HepG2 (cell line): ENCODE measurements at regions not wholly inside any gene's neighbourhood (a gene's known extent, or its start where the extent isn't known, plus 50 kb on each side); places are given as distances from the start of the nearest gene placed in this dataset.
"Not testable (repeated sequence)": the region's sequence is repeated elsewhere in the genome, so short reads cannot be mapped to it uniquely, and the experiment has no call there.

ENCODE experiments used
- ATAC-seq: fragments of 200-7000 bp; cut with Tn5 transposase; 3 replicates; pipeline ENCODE4 v1.9.1; 2020; ENCODE audit warnings: mild to moderate bottlenecking, moderate library complexity
- BruUV-seq: library from RNA; stranded (reverse); fragments of 400-500 nt; replicated peaks from 2 replicates; lab custom pipeline; 2021; lab: Mats Ljungman, UMichigan
- CTCF ChIA-PET: fragments of 300-600 bp; formaldehyde crosslinking; extraction: SDS; loops from one replicate; lab custom pipeline; 2021; ENCODE audit warnings: low total read pairs, inconsistent platforms, low intra/inter-chr PET ratio; lab: Yijun Ruan, JAX
- POLR2A ChIA-PET: fragments of 350-600 bp; sonication (Branson Sonifier 250); formaldehyde crosslinking; loops from one replicate; lab custom pipeline; 2020; ENCODE audit warnings: antibody characterized with exemption, inconsistent platforms; lab: Yijun Ruan, JAX
- DNase-seq: peaks from one replicate; pipeline ENCODE4 v3.0.0-alpha.2; 2015; ENCODE audit warnings: low spot score
- FAIRE-seq: peaks from 3 replicates; lab custom pipeline; 2011; peaks lifted over from hg19 to GRCh38; lab: Jason Lieb, UNC
- H2AFZ ChIP-seq: one replicate; pipeline ENCODE4 v1.6.1; 2011; ENCODE audit warnings: low read length, inconsistent platforms
- H3K27ac ChIP-seq: fragments of 300-600 bp; 3 replicates; pipeline ENCODE4 v1.8.0; 2011; ENCODE audit warnings: mixed run types, mild to moderate bottlenecking, mixed read lengths, low read length, inconsistent platforms; ENCODE audit not compliant: insufficient read depth; ENCODE audit errors: extremely low read length
- H3K27me3 ChIP-seq, 2 experiments: fragments of 200-600 bp in 1 of 2; 2 replicates in 1 of 2; 3 replicates in 1 of 2; pipeline versions ENCODE4 v1.6.0 to v1.8.0; 2011; ENCODE audit warnings: low read length in 2 of 2, mild to moderate bottlenecking in 2 of 2, moderate library complexity in 2 of 2, inconsistent platforms in 1 of 2; ENCODE audit not compliant: insufficient read depth in 2 of 2, control insufficient read depth in 1 of 2
- H3K36me3 ChIP-seq, 2 experiments: fragments of 200-600 bp in 1 of 2; replicated peaks in 1 of 2; 2 replicates in 1 of 2; 3 replicates in 1 of 2; pipeline versions ENCODE4 v1.5.1 to v1.8.0; 2011; ENCODE audit warnings: low read length in 2 of 2, inconsistent platforms in 1 of 2; ENCODE audit not compliant: insufficient read depth in 2 of 2, control insufficient read depth in 1 of 2
- H3K4me1 ChIP-seq: 2 replicates; pipeline ENCODE4 v1.5.1; 2012; ENCODE audit warnings: low read length, inconsistent platforms; ENCODE audit not compliant: insufficient read depth
- H3K4me2 ChIP-seq: 2 replicates; pipeline ENCODE4 v1.6.0; 2011; ENCODE audit warnings: low read depth, low read length, inconsistent platforms
- H3K4me3 ChIP-seq, 3 experiments: fragments of 200-600 bp in 1 of 3; sonication (generic), shearing (Covaris generic) in 1 of 3; replicated peaks in 1 of 3; 2 replicates each; pipeline ENCODE4 v1.5.1; 2011 to 2016; ENCODE audit warnings: low read length in 3 of 3, inconsistent platforms in 2 of 3, low read depth in 2 of 3, mild to moderate bottlenecking in 2 of 3, control low read depth in 1 of 3, mixed read lengths in 1 of 3; ENCODE audit not compliant: insufficient read depth in 1 of 3
- H3K79me2 ChIP-seq: one replicate; pipeline ENCODE4 v1.6.1; 2011; ENCODE audit warnings: low read length, inconsistent platforms; ENCODE audit not compliant: insufficient read depth
- H3K9ac ChIP-seq: 2 replicates; pipeline ENCODE4 v1.6.0; 2011; ENCODE audit warnings: mild to moderate bottlenecking, low read depth, low read length, inconsistent platforms; ENCODE audit not compliant: insufficient read depth
- H3K9me3 ChIP-seq: 2 replicates; pipeline ENCODE4 v1.5.1; 2012; ENCODE audit warnings: mild to moderate bottlenecking, low read length
- H4K20me1 ChIP-seq: 2 replicates; pipeline ENCODE4 v1.6.0; 2011; ENCODE audit warnings: inconsistent platforms, mild to moderate bottlenecking, low read length, moderate library complexity; ENCODE audit not compliant: insufficient read depth
- CTCF ChIP-seq: sonication (generic); formaldehyde crosslinking; IDR thresholded peaks from 2 replicates; pipeline ENCODE4 v1.5.0; 2020; ENCODE audit warnings: mild to moderate bottlenecking, missing genetic modification reagents, moderate library complexity
- FOSL2 ChIP-seq: sonication (generic); formaldehyde crosslinking; IDR thresholded peaks from 2 replicates; pipeline ENCODE4 v1.4.0; 2020; ENCODE audit warnings: missing genetic modification reagents
- SMC3 ChIP-seq: IDR thresholded peaks from 2 replicates; pipeline ENCODE4 v1.6.1; 2011; ENCODE audit warnings: low read length, improper control_type of control experiment
- STAG1 ChIP-seq: sonication (generic); formaldehyde crosslinking; IDR thresholded peaks from 2 replicates; pipeline ENCODE4 v1.4.0; 2020; ENCODE audit warnings: missing genetic modification reagents
- ZSCAN25 ChIP-seq: sonication (generic); formaldehyde crosslinking; IDR thresholded peaks from 2 replicates; pipeline ENCODE4 v1.8.0; 2022; ENCODE audit warnings: mild to moderate bottlenecking, missing genetic modification reagents
- WGBS: methylation state at CpG from one replicate; pipeline ENCODE4 v1.1.6; 2017; ENCODE audit warnings: low lambda C conversion rate; 5-methylcytosine and 5-hydroxymethylcytosine counted together
- in situ Hi-C: cut with HindIII; loops from 2 replicates; pipeline ENCODE4 v1.10.0; 2017; ENCODE audit warnings: low pct_unique_long_range_greater_than_20kb; ENCODE audit not compliant: extremely low pct_ligation_motif_present
- intact Hi-C: fragments of 100-400 bp; cut with micrococcal nuclease; formaldehyde crosslinking; loops from one replicate; pipeline ENCODE4 v1.10.0; 2022; ENCODE audit not compliant: unreplicated experiment

DNA sequence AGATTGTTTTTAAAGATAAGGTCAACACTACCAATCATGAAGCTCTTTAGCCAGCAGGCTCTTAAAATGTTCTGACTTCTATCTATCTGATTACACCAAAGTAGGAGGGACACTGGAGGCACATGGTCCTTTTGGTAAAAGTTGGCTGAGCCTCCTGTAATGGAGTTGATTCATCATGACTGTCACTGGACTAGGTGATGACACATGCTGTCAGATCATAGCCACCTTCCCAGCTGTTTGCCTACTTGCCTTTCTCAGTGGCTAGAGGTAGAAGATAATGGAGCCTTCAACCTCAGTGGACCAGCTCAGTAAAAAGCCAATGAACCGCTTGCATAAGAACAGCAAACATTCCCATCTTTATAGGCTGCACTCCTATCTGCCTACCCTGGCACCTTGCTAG is 286.7 kb upstream of the TEKT4 start:
- H3K9me3 ChIP-seq, H3K27ac ChIP-seq, H3K36me3 ChIP-seq, FAIRE-seq, DNase-seq, POLR2A ChIA-PET, H3K27me3 ChIP-seq, in situ Hi-C loops, intact Hi-C loops, H3K4me3 ChIP-seq, BruUV-seq, H3K79me2 ChIP-seq, H3K4me2 ChIP-seq, ATAC-seq, H3K9ac ChIP-seq, H4K20me1 ChIP-seq, CTCF ChIA-PET, H2AFZ ChIP-seq: not testable (repeated sequence)
- WGBS = no CpG with 5 or more reads among the region's 1 CpG
- peaks cover 11% of the 10 kb centered on the region for H3K4me1 ChIP-seq
- TF ChIP-seq FOSL2 (CRISPR knock-in tag) = 0 out of 2 replicates have a peak, but pooled peaks have one; percentile 16

GRCh38 chr2:94586032-94586982 is 284.9 kb upstream of the TEKT4 start:
- ATAC-seq, H3K4me3 ChIP-seq, H3K4me2 ChIP-seq, H3K27me3 ChIP-seq, POLR2A ChIA-PET, FAIRE-seq, in situ Hi-C loops, BruUV-seq, H3K9ac ChIP-seq, intact Hi-C loops, H4K20me1 ChIP-seq, H3K79me2 ChIP-seq, H3K9me3 ChIP-seq, H3K27ac ChIP-seq, H2AFZ ChIP-seq, H3K36me3 ChIP-seq: not testable (repeated sequence)
- DNase-seq = peak; percentile 25
- TF ChIP-seq ZSCAN25 (peak; percentile 97), SMC3 (peak; percentile 44; the same call in 1 of the 2 replicates), STAG1 (peak; percentile 83), CTCF (CRISPR knock-in tag) (peak; percentile 76)
- WGBS = 10% methylated on average over 13 of the region's 14 CpGs
- CTCF ChIA-PET = interaction anchor here (0.6 kb wide), 1 partner anchor 333 kb away, joined by 4 read pairs; no protein-coding TSS in a partner anchor
- H3K4me1 ChIP-seq = peaks cover 11% of the 10 kb centered on the region

DNA sequence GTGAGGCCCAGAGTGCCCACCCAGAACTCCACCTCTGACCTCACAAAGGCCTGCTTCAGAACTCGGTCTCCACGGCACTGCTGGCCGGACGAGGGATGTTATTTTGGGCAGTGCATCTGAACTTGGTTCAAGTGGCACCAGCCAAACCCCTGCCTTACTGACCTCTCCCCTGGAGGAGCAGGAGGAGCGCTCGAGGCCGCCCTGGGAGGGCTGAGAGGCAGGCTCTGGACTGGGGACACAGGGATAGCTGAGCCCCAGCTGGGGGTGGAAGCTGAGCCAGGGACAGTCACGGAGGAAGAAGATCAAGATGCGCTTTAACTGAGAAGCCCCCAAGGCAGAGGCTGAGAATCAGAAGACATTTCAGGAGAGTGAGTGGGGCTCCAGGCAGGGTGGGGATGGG is 284.2 kb upstream of the TEKT4 start:
- WGBS = 16% methylated on average over 7 of the region's 9 CpGs
- POLR2A ChIA-PET, H3K4me2 ChIP-seq, H3K9me3 ChIP-seq, H3K79me2 ChIP-seq, ATAC-seq, H3K4me3 ChIP-seq, CTCF ChIA-PET, intact Hi-C loops, DNase-seq, H4K20me1 ChIP-seq, H3K27me3 ChIP-seq, in situ Hi-C loops, FAIRE-seq, BruUV-seq, H3K36me3 ChIP-seq, H3K9ac ChIP-seq, H3K27ac ChIP-seq, H2AFZ ChIP-seq: not testable (repeated sequence)
- peaks cover 11% of the 10 kb centered on the region for H3K4me1 ChIP-seq
